Large intestine (tissue), 3 donors: ENCODE measurements at regions not wholly inside any gene's neighbourhood (a gene's known extent, or its start where the extent isn't known, plus 50 kb on each side); places are given as distances from the start of the nearest gene placed in this dataset.

Experiments
- DNase-seq, 2 donors: peaks; one replicate each; pipeline versions ENCODE4 v3.0.0 to v3.0.0-alpha.2; 2013
- H3K27ac ChIP-seq: one replicate; pipeline ENCODE4 v1.5.1; 2013; ENCODE audit warnings: low read length
- H3K27me3 ChIP-seq: 2 replicates; pipeline ENCODE4 v1.6.1; 2013; ENCODE audit warnings: low read length; ENCODE audit not compliant: control insufficient read depth, insufficient read depth
- H3K36me3 ChIP-seq: 2 replicates; pipeline ENCODE4 v1.6.1; 2013; ENCODE audit warnings: low read length; ENCODE audit not compliant: control insufficient read depth, insufficient read depth
- H3K4me1 ChIP-seq: one replicate; pipeline ENCODE4 v1.6.1; 2013; ENCODE audit warnings: low read length; ENCODE audit not compliant: control insufficient read depth, insufficient read depth
- H3K4me3 ChIP-seq: one replicate; pipeline ENCODE4 v1.5.1; 2013; ENCODE audit warnings: low read length
- H3K9me3 ChIP-seq: one replicate; pipeline ENCODE4 v1.6.1; 2013; ENCODE audit warnings: mild to moderate bottlenecking, low read depth, low read length, moderate library complexity; ENCODE audit not compliant: control insufficient read depth
- WGBS: methylation state at CpG from one replicate; pipeline ENCODE4 v1.1.5; 2013; ENCODE audit warnings: low lambda C conversion rate; ENCODE audit not compliant: insufficient coverage; 5-methylcytosine and 5-hydroxymethylcytosine counted together

- WGBS: 0% methylated on average over 1 of the region's 3 CpGs
- H3K4me1 ChIP-seq: peaks cover 15% of the 10 kb centered on the region
- peaks cover 43% of the 10 kb centered on the region for H3K27me3 ChIP-seq
- H3K36me3 ChIP-seq: no peaks in the 10 kb centered on the region
- no peaks in the 10 kb centered on the region for H3K9me3 ChIP-seq
- no peak for DNase-seq
- H3K4me3 ChIP-seq: no peak overlapping the region
- no peak overlapping the region for H3K27ac ChIP-seq
Observed at GRCh38 chr6:21668795-21669194, 75.2 kb downstream of the SOX4 start.

GRCh38 chr6:21676769-21677168, 83.2 kb downstream of the SOX4 start:
- Histone ChIP-seq H3K27ac (no peak overlapping the region), H3K4me1 (no peaks in the 10 kb centered on the region), H3K36me3 (no peaks in the 10 kb centered on the region), H3K9me3 (no peaks in the 10 kb centered on the region), H3K27me3 (no peaks in the 10 kb centered on the region), H3K4me3 (no peak overlapping the region)
- DNase-seq: no peak
- 100% methylated on average over 1 of the region's 2 CpGs for WGBS

- no peak overlapping the region for H3K4me3 ChIP-seq
- H3K9me3 ChIP-seq: no peaks in the 10 kb centered on the region
- no peaks in the 10 kb centered on the region for H3K27me3 ChIP-seq
- no peaks in the 10 kb centered on the region for H3K36me3 ChIP-seq
- no peaks in the 10 kb centered on the region for H3K4me1 ChIP-seq
- no peak for DNase-seq
- WGBS: no CpG with 5 or more reads among the region's 6 CpGs
- no peak overlapping the region for H3K27ac ChIP-seq
Observed at GRCh38 chr6:21678990-21679389, 85.4 kb downstream of the SOX4 start.

GRCh38 chr6:21679761-21680265, 86.3 kb downstream of the SOX4 start:
- H3K27ac ChIP-seq: no peak overlapping the region
- H3K36me3 ChIP-seq: no peaks in the 10 kb centered on the region
- H3K9me3 ChIP-seq: no peaks in the 10 kb centered on the region
- H3K4me1 ChIP-seq: no peaks in the 10 kb centered on the region
- H3K4me3 ChIP-seq: no peak overlapping the region
- DNase-seq: no peak
- WGBS: no CpG with 5 or more reads among the region's 2 CpGs
- no peaks in the 10 kb centered on the region for H3K27me3 ChIP-seq

- Histone ChIP-seq H3K4me3 (no peak overlapping the region), H3K27me3 (no peaks in the 10 kb centered on the region), H3K27ac (no peak overlapping the region), H3K4me1 (no peaks in the 10 kb centered on the region), H3K36me3 (no peaks in the 10 kb centered on the region), H3K9me3 (no peaks in the 10 kb centered on the region)
- WGBS: no CpG with 5 or more reads among the region's 4 CpGs
- DNase-seq: no peak
Observed at GRCh38 chr6:21680611-21681010, 87.1 kb downstream of the SOX4 start.

- H3K4me1 ChIP-seq: no peaks in the 10 kb centered on the region
- no peak overlapping the region for H3K4me3 ChIP-seq
- H3K27me3 ChIP-seq: no peaks in the 10 kb centered on the region
- H3K9me3 ChIP-seq: no peaks in the 10 kb centered on the region
- no peak for DNase-seq
- no peak overlapping the region for H3K27ac ChIP-seq
- H3K36me3 ChIP-seq: no peaks in the 10 kb centered on the region
Observed at GRCh38 chr6:21690489-21690888, 96.9 kb downstream of the SOX4 start.

GRCh38 chr6:21691685-21692346, 98.3 kb downstream of the SOX4 start:
- H3K27ac ChIP-seq: no peak overlapping the region
- H3K27me3 ChIP-seq: no peaks in the 10 kb centered on the region
- DNase-seq: no peak
- no peaks in the 10 kb centered on the region for H3K4me1 ChIP-seq
- H3K36me3 ChIP-seq: no peaks in the 10 kb centered on the region
- no peak overlapping the region for H3K4me3 ChIP-seq
- 83% methylated on average over 3 of the region's 5 CpGs for WGBS
- no peaks in the 10 kb centered on the region for H3K9me3 ChIP-seq

- DNase-seq: no peak
- Histone ChIP-seq H3K36me3 (no peaks in the 10 kb centered on the region), H3K27me3 (no peaks in the 10 kb centered on the region), H3K27ac (no peak overlapping the region), H3K4me3 (no peak overlapping the region), H3K4me1 (no peaks in the 10 kb centered on the region), H3K9me3 (no peaks in the 10 kb centered on the region)
- no CpG with 5 or more reads among the region's 1 CpG for WGBS
Observed at GRCh38 chr6:21692721-21693120, 99.2 kb downstream of the SOX4 start.

- no peaks in the 10 kb centered on the region for H3K9me3 ChIP-seq
Observed at GRCh38 chr6:21694168-21694567, 100.6 kb downstream of the SOX4 start.

GRCh38 chr6:21707524-21708319, 114.2 kb downstream of the SOX4 start:
- Histone ChIP-seq H3K4me3 (no peak overlapping the region), H3K27ac (no peak overlapping the region), H3K9me3 (no peaks in the 10 kb centered on the region), H3K4me1 (no peaks in the 10 kb centered on the region), H3K36me3 (no peaks in the 10 kb centered on the region), H3K27me3 (no peaks in the 10 kb centered on the region)
- WGBS: 40% methylated on average over 1 of the region's 3 CpGs
- no peak for DNase-seq

More at GRCh38 chr6:21694168-21694567, 100.6 kb downstream of the SOX4 start:
- no peaks in the 10 kb centered on the region for H3K27me3 ChIP-seq
- no peaks in the 10 kb centered on the region for H3K36me3 ChIP-seq
- no peak overlapping the region for H3K27ac ChIP-seq
- WGBS: 60% methylated on average over 1 of the region's 2 CpGs
- no peak for DNase-seq
- H3K4me1 ChIP-seq: no peaks in the 10 kb centered on the region
- H3K4me3 ChIP-seq: no peak overlapping the region

GRCh38 chr6:21708320-21708580, 114.7 kb downstream of the SOX4 start:
- H3K9me3 ChIP-seq: no peaks in the 10 kb centered on the region
- no peaks in the 10 kb centered on the region for H3K4me1 ChIP-seq
- no peaks in the 10 kb centered on the region for H3K36me3 ChIP-seq
- H3K27me3 ChIP-seq: no peaks in the 10 kb centered on the region
- no peak for DNase-seq
- H3K27ac ChIP-seq: no peak overlapping the region
- no peak overlapping the region for H3K4me3 ChIP-seq
